GM21526 (cell line): ENCODE measurements at regions not wholly inside any gene's neighbourhood (a gene's known extent, or its start where the extent isn't known, plus 50 kb on each side); places are given as distances from the start of the nearest gene placed in this dataset.

Experiments used
- ATAC-seq: cut with Tn5 transposase; IDR thresholded peaks from one replicate; pipeline ENCODE4 v1.9.1; 2021; ENCODE audit warnings: moderate library complexity; ENCODE audit not compliant: unreplicated experiment, low FRiP score

GRCh38 chr2:215749092-215749957 is 264.0 kb downstream of the MREG start:
- no peak for ATAC-seq

- no peak for ATAC-seq
Measured at GRCh38 chr2:215748446-215748845, 264.9 kb downstream of the MREG start.

GRCh38 chr2:215746887-215747615 is 266.3 kb downstream of the MREG start:
- ATAC-seq: no peak

GRCh38 chr2:215746226-215746886 is 267.0 kb downstream of the MREG start:
- no peak for ATAC-seq

- ATAC-seq: no peak
Measured at GRCh38 chr2:215745331-215745730, 268.0 kb downstream of the MREG start.

- no peak for ATAC-seq
Measured at GRCh38 chr2:215744514-215744913, 268.8 kb downstream of the MREG start.

- ATAC-seq: no peak
Measured at GRCh38 chr2:215743066-215743465, 270.3 kb downstream of the MREG start.

GRCh38 chr2:215742021-215742420 is 271.3 kb downstream of the MREG start:
- ATAC-seq: no peak

- ATAC-seq: no peak
Measured at GRCh38 chr2:215740071-215740470, 273.3 kb downstream of the MREG start.

- ATAC-seq: no peak
Measured at GRCh38 chr2:215738351-215738750, 275.0 kb downstream of the MREG start.

GRCh38 chr2:215737477-215737876 is 275.9 kb downstream of the MREG start:
- no peak for ATAC-seq

- ATAC-seq: no peak
Measured at GRCh38 chr2:215736653-215737290, 276.6 kb downstream of the MREG start.

- no peak for ATAC-seq
Measured at GRCh38 chr2:215731108-215731658, 282.2 kb downstream of the MREG start.

- no peak for ATAC-seq
Measured at GRCh38 chr2:215729985-215730620, 283.2 kb downstream of the MREG start.

- peak; percentile 76 for ATAC-seq
Measured at GRCh38 chr2:215728504-215729065, 284.8 kb downstream of the MREG start.

GRCh38 chr2:215727507-215728503 is 285.5 kb downstream of the MREG start:
- ATAC-seq: no peak

GRCh38 chr2:215726070-215726469 is 287.3 kb downstream of the MREG start:
- no peak for ATAC-seq

GRCh38 chr2:215724146-215724545 is 288.3 kb upstream of the FN1 start:
- no peak for ATAC-seq

GRCh38 chr2:215723631-215724011 is 287.8 kb upstream of the FN1 start:
- ATAC-seq: no peak
